H1 (cell line): ENCODE measurements at regions not wholly inside any gene's neighbourhood (a gene's known extent, or its start where the extent isn't known, plus 50 kb on each side); places are given as distances from the start of the nearest gene placed in this dataset.

Experiments
- CHD2 ChIP-seq: IDR thresholded peaks from 2 replicates; pipeline ENCODE4 v1.6.1; 2012; ENCODE audit warnings: low read length, improper control_type of control experiment
- CTBP2 ChIP-seq: IDR thresholded peaks from 2 replicates; pipeline ENCODE4 v1.7.0; 2011; ENCODE audit warnings: borderline replicate concordance, mild to moderate bottlenecking, moderate library complexity, mixed read lengths, low read length; ENCODE audit not compliant: insufficient read depth, insufficient read length
- RBBP5 ChIP-seq: IDR thresholded peaks from 2 replicates; pipeline ENCODE4 v1.7.1; 2012; ENCODE audit warnings: low read depth, mild to moderate bottlenecking, inconsistent platforms, low read length, moderate library complexity, borderline replicate concordance
- SIN3A ChIP-seq, 2 experiments: IDR thresholded peaks in 1 of 2; conservative IDR thresholded peaks in 1 of 2; 2 replicates each; pipeline ENCODE4 v1.6.1; 2011 to 2012; ENCODE audit warnings: low read length in 2 of 2, improper control_type of control experiment in 1 of 2, low read depth in 1 of 2, mild to moderate bottlenecking in 1 of 2
- SP2 ChIP-seq: IDR thresholded peaks from 2 replicates; pipeline ENCODE4 v1.6.1; 2012; ENCODE audit warnings: mild to moderate bottlenecking, low read length, inconsistent platforms

DNA sequence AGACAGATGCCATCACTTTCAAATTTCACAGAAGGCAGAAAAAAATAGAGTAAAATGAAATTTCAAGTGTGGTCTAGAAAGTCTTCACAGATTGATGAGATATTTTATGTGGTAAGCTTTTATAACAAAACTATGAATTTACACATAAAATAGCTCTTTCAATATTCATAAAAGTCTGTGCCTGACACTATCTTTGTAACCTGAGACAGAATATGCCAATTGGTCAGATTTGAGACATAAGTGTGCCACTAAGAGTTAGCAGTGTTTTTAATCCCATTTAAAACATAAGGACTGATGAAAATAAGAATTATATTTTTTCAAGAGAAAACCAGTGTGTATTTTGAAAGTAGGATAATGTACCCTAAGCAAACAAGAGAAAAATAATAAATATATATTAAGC lies 769.5 kb upstream of the LUZP2 start (continued):
- TF ChIP-seq CTBP2 (no peak), CHD2 (no peak), RBBP5 (no peak), SIN3A (conservative IDR thresholded peaks at IDR 0.05 in 1 of 2, IDR thresholded peaks at IDR 0.05 in 1 of 2; ENCODE audit: low read depth in 1 of 2, low read length in 2 of 2) (no peak), SP2 (no peak)
- TF ChIP-seq, all 59 proteins: peak for 0
